NCI-H2029 (cell line): ENCODE measurements at regions not wholly inside any gene's neighbourhood (a gene's known extent, or its start where the extent isn't known, plus 50 kb on each side); places are given as distances from the start of the nearest gene placed in this dataset.

ENCODE experiments used
- DNase-seq: peaks from one replicate; lab custom pipeline; 2025; lab: John Stamatoyannopoulos, UW

DNA sequence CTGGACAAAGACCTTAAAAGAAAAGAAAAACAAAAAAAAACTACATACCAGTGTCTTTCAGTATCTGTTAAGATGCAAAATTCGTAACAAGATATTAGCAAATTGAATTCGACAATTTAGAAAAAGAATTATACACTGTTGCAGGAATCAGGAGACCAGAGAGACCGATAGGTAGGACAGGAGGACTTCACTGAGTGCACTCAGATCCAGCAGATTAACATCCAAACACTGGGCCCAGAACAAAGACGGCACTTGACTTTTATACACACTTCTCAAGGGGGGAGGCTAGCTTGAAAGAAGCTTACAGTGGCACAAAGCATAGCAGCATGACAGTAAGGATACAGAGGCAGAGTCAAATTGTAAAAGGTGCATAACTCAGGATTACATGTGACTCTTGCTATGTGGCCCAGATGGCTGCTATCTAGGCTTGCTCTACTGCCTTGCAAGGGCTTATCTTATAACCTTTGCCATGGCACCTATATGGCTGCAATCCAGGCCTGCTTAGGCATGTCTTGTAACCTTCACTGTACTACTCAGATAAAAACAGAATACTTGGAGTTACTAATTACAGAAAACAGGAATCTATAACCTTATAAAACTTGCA, 507.3 kb upstream of the LRRTM4 start:
- DNase-seq, result no peak

DNA sequence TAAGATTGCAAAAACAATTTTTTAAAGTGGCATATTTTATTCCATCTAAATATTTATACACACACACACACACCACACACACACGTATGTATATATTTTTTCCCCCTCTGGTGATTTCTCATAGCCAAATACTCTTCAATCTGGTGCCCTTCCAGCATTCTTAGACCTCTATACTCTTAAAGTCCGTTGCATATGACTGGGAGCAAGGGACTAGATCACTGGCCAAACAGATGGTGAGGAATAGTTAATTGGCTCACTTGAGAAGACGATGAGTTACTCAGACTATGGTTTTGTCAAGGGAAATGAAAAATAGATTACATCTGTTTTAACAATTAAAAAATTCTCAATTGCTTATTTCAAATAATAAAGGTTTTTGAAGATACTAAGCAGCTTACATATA, 512.5 kb upstream of the LRRTM4 start:
- no peak for DNase-seq

DNA sequence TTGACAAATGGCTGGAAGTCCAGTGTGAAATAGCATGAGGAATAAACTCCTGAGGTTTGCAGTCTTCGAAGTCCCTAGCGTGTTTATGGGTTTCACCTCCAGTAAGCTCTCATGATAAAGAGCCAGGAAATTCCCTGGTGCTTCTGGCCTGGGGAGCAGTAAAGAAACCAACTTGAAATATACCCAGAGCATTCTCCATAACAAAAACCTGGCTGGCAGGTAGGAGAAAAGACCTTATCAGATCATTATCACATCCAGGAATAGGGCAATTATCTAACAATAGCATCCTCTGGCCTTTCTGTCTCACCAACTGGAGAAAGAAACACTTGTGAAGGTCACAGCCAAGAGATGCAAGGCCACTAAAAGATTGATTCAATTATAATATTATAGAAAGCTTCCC, 513.6 kb upstream of the LRRTM4 start:
- DNase-seq, result no peak

DNA sequence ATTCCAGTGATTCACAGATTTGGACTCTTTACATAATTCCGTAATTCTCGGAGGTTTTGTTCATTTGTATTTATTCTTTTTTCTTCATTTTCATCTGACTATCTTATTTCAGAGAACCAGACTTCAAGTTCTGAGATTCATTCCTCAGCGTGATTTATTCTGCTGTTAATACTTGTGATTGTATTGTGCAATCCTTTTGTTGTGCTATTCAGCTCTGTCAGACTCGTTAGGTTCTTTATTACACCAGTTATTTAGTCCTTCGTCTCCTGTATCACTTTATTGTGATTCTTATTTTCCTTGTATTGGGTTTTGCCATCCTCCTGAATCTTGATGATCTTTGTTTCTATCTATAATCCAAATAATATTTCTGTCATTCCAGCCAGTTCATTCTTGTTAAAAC, 529.3 kb upstream of the LRRTM4 start:
- DNase-seq, result no peak

DNA sequence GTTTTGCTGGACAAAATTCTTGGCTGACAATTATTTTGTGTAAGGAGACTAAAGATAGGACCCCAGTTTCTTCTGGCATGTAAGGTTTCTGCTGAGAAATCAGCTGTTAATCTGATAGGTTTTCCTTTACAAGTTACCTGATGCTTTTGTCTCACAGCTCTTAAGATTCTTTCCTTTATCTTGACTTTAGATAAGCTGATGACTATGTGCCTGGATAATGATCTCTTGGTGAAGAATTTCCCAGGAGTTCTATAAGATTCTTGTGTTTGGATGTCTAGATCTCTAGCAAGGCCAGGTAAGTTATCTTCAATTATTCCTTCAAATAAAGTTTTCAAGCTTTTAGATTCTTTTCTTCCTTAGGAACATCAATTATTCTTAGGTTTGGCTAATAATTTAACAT, 534.8 kb upstream of the LRRTM4 start:
- DNase-seq, result no peak

DNA sequence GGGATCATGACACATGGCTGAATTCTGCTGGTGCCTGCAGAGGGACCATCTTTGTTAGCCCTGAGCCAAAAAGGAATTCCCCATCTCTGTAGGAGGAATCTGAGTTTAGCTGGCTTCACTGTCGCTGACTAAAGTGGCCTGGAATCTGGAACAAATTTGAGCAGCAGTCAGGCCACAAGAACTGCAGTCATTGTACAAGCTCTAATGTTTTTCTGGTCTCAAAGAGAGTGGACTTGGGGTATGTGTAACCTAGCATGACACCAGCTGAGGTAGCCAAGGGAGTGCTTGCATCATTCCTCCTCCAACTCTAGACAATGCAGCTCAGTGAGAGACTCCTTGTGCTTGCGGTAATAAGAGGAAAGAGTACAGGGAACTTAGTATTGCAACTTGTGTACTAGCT, 539.1 kb upstream of the LRRTM4 start:
- DNase-seq, result no peak

DNA sequence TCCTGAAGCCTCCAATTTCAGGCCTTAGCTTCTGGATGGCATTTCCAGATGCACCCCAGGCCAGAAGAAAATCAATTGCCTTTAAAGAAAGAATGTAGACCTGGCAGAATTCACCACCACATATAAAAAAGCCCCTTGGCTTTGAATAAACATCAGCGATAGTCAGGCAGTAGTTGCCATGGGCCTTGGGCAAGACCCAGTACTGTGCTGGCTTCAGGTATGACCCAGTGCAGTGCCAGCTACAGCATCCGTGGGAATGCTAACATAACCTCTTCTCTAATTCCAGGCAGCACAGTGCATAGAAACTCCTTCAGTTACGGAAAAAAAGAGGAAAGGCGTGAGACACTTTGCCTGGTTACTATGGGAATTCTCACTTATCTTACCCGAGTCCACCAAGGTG, 539.6 kb upstream of the LRRTM4 start:
- no peak for DNase-seq

DNA sequence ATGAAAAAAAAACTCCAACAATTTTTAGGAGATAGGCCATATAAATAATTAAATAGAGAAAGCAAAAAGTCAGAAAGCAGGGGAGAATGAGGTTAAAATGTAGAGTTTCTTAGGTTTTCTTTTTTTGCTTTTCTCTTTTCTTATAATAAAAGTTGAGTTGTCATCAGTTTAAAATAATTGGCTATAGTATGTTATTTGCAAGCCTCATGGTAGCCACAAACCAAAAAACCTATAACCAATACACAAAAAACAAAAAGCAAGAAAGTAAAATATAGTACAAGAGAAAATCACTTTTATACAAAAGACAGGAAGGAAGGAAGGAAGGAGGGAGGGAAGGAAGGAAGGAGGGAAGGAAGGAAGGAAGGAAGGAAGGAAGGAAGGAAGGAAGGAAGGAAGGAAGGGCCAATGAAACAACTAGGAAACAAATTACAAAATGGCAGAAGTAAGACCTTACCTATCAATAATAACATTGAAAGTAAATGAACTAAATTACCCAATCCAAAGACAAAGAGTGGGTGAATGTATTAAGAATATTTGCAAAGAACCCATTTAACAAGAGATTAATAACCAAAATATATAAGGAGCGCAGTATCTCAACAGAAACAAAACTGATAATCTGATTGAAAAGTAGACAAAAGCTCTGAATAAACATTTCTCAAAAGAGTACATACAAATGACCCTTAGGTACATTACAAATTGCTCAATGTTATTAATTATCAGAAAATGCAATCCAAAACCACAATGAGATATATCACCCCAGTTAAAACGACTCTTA, 541.3 kb upstream of the LRRTM4 start:
- DNase-seq, result no peak

DNA sequence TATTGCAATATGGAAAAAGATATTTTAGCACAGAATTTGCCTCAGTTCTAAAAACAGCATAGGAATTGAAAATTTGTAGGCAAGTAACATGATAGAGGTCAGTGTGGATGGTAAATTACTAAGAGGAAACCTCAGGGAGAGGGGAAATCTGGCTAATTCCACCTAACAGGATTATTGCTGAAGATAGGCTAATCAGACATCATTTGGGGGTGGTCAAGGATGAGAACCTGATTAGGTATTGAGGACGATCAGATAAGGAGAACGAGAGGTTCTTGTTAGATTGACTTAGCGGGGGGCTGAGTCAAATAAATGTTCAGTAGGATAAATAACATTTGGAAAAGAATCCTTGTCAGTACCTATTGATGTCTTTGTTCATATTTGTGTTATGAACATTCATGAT, 543.2 kb upstream of the LRRTM4 start:
- DNase-seq, result no peak

DNA sequence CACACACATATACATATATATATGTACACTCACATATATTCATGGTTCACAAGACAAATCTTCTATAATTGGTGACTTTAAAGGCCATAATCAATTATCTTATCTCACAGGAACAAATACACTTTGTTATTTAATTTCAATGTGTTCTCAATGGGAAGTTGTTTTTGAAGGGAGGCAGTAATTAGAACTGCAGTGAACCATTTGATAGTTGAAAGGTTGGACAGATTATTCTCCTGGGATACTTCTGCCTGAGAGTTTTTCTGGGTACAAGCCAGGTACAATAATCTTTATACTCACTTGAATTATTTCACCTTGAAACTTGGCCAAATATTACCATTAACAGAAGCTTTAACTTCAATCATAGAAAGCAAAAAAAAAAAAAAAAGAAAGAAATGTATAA, 546.6 kb upstream of the LRRTM4 start:
- DNase-seq, result no peak

DNA sequence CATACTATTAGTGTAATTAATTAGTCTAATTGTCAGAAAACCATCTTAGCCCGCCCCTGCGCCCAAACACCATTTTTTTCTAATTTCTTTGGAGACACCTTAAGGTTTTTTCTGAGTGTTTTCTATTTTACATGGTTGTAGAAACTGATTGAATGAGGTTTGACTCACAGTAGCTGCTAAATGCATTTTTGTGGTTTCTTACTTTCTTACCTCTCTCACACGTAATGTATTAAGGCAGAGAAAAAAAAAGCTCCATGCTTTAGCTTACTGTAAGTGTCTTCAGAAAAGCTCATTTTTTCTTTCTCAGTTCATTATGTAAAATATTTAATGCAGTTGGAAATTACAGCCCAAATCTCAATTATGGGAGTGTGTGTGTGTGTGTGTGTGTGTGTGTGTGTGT, 548.5 kb upstream of the LRRTM4 start:
- DNase-seq, result no peak

DNA sequence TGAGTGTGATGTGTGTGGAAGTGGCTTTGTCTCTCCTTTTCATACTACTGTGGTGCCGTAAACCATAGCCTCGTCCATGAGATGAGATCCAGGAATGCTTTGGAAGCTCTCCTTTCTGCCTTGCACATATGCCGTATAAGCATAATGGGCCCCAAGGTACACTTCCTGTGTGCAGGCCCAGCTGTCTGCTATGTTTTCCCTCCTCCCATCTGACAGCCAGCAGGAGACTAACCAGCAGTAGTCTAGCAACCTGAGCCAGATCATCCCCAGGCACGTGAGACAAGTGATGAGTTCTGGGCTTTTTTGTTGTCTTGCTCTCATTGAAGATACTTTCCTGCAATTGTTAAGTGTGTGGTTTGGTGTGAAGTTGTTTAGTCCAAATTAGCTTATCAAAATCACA, 555.5 kb upstream of the LRRTM4 start:
- DNase-seq, result no peak

DNA sequence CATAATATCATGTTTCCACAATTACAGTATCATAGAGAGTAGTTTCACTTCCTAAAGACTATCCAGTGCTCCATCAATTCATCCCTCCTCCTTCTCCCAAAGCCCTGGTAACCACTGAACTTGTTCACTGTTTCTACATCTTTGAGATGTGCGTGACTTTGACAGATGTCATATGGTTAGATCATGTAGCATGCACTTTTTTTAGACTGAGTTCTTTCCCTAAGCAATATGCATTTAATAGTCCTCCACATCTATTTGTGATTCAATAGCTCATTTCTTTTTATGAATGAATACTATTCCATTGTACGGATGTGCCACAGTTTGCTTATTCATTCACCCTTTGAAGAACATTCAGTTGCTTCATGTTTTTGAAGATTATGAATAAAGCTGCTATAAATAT, 560.4 kb upstream of the LRRTM4 start:
- DNase-seq, result no peak

DNA sequence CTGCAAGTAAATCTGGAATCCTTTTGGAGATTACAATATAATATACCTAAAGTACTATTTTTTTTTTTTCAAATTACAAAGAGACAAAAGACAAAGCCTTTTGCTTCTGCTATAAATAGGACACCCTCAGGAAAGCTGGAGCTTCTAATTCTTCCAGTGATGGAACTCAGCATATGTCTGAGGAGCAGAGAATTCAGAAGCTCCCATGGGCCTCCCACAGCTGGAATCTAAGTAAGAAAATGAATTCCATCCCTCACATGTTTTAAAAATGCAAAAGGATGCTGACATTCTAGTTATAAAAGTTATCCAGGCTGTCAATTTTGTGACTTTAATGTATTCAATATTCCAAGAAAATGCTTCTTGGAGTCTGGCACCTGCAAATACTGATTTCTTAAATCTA, 571.3 kb upstream of the LRRTM4 start:
- DNase-seq, result no peak

DNA sequence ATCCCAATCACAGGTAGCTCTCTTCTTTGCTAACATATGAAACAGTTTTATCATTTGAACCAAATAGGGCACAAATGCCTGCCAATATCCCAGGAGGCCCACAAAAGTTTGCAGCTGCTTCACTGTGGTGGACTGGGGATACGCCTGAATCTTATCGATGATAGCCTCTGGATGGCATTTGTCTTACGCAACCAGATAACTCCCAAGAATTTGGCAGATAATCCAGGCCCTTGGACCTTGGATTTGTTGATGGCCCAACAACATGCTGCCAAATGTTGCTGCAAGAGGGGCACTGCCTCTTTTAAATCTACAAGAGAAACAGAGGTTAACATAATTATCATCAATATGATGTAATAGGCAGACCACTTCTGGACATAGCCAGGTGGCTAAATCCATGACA, 587.1 kb upstream of the LRRTM4 start:
- DNase-seq, result no peak

DNA sequence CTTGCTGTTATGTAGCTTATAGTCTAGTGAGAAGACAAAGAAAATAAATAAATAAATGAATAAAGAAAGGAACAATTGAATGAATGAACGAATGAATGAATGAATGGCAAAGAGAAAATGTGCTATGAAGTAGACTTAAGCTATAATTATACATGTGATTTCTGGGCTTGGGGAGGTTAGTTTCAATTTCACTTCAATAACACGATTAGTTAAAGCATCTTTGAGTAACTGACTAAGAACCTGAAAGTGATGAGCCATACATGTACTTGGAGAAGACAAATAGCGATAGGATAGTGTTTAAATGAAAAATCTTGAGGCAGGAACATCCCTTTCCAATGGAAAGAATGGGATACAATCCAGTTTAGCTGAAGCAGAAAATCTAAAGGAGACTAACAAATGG, 593.1 kb upstream of the LRRTM4 start:
- no peak for DNase-seq

DNA sequence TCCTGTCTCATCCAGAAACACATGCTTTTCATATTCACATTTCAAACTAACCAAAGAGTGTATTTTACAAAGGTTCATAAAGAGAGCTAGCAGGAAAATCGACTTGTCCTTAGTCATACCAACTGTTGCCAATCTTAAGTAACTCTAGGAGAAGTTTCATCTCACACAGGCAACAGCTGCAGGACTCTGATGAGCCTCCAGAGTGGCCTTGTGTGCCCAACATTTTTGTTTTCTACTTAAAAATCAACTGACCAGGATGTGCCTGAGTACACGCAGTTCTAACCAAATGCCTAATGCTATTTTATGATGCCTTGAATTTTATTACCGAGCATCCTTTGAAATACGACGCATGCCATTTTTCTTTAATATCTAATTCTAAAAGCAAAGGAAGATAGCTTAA, 595.9 kb upstream of the LRRTM4 start:
- no peak for DNase-seq

DNA sequence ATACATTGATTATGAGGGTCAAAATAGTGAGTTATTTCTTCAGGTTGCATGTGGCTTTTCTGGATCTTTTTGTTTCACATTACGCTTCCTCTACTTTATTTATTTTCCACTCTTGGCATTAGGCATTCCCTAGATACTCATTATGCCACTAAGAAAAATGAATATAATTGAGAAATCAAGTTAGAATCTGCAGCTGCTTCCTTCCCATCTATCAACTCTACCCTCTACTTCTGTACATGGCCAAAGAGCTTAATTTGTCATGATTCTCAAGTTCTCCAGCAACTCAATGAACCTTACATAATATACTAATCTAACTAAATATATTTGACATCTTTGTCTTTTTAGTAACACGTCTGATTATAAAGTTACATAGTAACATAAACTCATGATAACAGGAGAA, 598.1 kb upstream of the LRRTM4 start:
- no peak for DNase-seq

DNA sequence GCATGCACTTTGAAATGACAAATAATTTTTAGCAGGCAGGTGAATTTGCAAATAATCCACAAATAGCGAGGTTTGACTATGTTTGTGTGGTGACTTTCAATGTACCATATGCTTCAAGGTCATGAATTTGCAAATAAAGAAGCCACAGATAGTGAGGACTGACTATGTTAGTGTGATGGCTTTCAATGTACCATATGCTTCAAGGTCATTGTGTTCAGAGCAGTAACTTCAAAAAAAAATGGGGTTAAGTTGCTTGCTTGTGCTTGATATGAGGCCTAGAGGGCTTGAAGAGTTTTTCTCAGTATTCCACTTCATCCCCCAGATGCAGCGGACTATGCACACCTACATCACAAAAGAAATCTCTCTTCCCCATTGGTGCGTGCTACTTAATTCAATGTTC, 602.9 kb upstream of the LRRTM4 start:
- no peak for DNase-seq

DNA sequence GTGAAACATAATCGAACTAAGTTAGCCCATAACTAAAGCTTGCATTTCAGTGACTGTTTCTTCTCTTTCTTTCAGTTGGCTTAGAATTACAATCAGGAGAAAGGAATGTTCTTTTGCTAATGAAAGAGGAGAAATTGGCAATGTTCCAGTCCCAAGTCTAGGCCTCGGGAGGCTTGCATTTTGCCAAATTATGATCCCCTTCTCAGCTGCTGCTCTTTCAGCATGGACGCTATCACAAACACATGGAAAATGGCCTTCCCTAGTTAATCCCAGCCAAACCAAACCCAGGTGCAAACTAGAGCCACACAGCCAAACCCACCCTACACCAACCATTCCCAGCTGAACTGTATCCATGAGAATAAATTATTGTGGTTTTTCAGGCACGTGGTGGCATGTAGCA, 605.2 kb upstream of the LRRTM4 start:
- no peak for DNase-seq

DNA sequence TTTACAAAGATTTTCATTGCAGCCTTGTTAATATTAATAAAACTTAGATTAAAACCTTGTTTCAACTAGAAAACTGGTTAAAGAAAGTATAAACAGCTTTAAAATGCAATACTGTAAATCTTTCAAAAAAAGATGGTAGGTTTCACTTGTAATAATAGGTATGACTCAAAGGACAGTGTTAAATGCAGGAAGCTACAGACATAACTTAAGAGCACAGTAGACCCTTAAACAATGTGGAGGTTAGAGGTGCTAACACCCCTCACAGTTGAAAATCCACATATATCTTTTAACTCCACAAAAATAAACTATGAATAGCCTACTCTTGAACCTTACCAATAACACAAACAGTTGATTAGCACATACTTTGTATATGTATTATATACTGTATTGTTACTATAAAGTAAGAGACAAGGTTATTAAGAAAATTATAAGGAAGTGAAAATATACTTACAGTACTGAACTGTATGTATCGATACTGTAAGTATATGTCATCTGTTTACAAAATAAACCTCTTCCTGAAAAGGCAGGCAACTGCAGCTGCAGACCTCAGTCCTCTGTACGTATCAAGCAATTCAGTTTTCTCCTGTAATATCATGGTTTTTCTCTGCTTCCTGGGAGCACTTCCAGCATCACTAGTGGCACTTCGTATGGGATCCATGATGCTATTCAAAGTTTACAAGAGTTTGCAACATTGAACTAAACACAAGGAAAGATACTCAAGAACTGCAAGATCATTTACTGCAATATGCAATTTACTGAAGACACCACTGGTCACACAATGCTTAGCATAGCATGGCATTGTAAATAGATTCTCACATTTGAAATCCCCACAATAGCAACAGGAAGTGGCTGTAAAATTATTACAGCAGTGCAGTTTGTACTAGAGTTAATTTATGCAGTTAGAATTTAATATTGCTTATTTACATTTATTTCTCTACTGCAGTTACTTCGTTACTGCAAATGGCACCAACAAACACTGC, 610.5 kb upstream of the LRRTM4 start:
- DNase-seq, result no peak

DNA sequence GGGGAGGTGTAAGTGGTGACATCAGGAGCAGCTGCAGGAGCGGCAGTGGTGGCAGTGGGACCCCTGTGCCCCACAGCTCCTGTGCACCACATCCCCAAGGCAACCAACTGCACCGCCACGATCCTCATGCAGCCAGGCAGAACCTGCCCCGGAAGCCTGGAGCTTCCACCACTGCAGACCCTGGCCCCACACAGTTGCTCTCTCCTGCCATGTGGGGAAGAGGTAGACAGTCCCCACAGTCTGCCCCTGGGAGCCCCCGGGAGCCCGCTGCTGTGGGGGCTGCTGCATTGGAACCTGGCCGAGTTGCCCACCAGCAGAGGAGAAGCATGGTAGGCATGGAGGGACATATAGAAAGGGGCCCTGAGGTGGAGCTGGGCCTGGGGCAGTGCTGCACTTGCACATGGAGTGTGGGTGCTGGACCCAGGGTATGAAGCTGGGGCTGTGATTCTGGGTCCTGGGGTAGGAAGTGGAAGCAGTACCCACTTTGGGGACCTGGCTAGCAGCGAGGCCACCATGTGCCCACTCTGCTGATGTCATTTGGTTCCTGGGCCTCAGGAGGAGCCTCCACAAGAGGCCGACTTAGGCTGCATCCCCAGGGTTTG, 623.3 kb upstream of the LRRTM4 start:
- DNase-seq, result no peak
